Tibial nerve (tissue), 4 donors: ENCODE measurements at regions not wholly inside any gene's neighbourhood (a gene's known extent, or its start where the extent isn't known, plus 50 kb on each side); places are given as distances from the start of the nearest gene placed in this dataset.

Source experiments
- CTCF ChIP-seq, 5 experiments: fragments of 200-600 bp in 3 of 5; fragments of 450-650 bp in 2 of 5; sonication (generic) in 3 of 5; IDR thresholded peaks; one replicate each; pipeline ENCODE4 v1.5.1; 2016 to 2019; ENCODE audit warnings: antibody characterized with exemption in 5 of 5, mild to moderate bottlenecking in 3 of 5, moderate library complexity in 2 of 5
- EP300 ChIP-seq, 2 donors: sonication (generic); formaldehyde crosslinking; IDR thresholded peaks; one replicate each; pipeline ENCODE4 v1.6.1; 2017; ENCODE audit warnings: antibody characterized with exemption in 2 of 2, mild to moderate bottlenecking in 1 of 2
- POLR2A ChIP-seq, 2 donors: fragments of 450-650 bp; IDR thresholded peaks; one replicate each; pipeline ENCODE4 v1.6.1; 2017; ENCODE audit warnings: antibody characterized with exemption in 2 of 2, mild to moderate bottlenecking in 2 of 2, moderate library complexity in 2 of 2

DNA sequence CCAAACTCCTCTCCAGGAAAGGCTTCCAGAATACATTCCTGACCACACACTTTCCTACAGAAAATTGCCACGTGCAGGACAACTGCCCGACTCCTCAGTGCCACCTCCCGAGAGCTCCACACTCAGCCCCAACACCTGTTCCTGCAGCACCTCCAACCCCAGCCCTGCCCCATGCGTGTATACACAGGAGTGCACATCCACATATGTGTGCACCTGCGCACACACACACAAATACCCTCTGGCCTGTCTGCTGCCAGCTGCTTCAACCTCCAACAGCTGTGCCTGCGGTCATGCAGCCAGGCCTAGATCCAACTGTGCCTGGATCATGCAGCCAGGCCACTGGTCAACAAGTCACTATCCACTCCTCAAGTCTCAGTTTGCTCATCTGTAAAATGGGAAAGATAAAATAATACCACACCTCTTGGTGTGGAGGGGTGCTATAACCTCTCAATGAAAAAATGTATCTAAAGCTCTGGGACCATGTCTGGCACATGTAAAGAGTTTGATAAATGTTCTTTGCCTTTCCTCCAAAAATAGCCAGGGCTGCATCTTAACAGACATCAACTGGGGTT, 152.1 kb upstream of the ID2 start:
- no peak for TF ChIP-seq EP300 (IDR thresholded peaks at IDR 0.05)
- TF ChIP-seq POLR2A (IDR thresholded peaks at IDR 0.05) = no peak
- TF ChIP-seq CTCF (IDR thresholded peaks at IDR 0.05) = no peak
